Stimulated activated CD8-positive, alpha-beta memory T cell treated with anti-CD3 and anti-CD28 coated beads, Interleukin-7, amount 100 ng/mL, for 48 hours (primary cell): ENCODE measurements at regions not wholly inside any gene's neighbourhood (a gene's known extent, or its start where the extent isn't known, plus 50 kb on each side); places are given as distances from the start of the nearest gene placed in this dataset.

ENCODE experiments used
- DNase-seq, 2 donors: peaks; one replicate each; pipeline ENCODE4 v3.0.0-alpha.2; 2020; ENCODE audit warnings: low read depth in 1 of 2; ENCODE audit errors: extremely low read depth in 1 of 2

DNA sequence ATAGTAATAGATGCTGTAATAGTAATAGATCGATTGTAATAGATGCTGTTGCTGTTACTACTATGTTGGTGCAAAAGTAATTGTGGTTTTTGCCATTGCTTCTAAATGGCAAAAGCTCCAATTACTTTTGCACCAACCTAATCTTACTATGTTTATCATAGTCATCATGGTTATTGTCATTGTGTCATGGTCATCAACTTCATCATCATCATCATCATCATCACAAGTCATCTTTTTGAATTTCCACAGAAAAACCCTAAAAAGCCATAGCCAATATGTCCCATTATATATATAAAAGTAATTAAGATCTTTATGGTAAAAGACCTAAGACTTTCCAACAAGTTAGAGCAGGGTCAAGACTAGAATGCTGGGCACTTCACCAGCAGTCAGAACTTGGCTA lies 435.1 kb upstream of the MARCKS start:
- no peak for DNase-seq

DNA sequence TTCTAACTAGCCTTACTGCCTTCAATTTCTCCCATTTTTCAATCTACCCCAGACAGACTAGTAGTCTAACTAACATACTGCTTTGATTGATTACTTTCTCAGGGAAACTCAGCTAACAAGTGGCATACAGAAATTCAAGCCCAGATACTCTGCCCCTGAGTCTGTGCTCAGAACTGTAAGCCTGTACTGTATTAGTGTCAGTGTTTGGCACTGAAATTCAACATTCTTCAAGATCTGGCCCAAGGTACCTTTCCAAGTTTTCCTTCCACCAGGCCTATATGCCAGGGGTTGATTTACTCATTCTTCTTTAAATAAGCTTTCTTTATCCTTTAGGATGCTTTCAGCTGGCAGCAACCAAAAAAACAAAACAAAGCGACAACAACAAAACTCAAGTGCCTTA lies 433.2 kb upstream of the MARCKS start:
- no peak for DNase-seq

DNA sequence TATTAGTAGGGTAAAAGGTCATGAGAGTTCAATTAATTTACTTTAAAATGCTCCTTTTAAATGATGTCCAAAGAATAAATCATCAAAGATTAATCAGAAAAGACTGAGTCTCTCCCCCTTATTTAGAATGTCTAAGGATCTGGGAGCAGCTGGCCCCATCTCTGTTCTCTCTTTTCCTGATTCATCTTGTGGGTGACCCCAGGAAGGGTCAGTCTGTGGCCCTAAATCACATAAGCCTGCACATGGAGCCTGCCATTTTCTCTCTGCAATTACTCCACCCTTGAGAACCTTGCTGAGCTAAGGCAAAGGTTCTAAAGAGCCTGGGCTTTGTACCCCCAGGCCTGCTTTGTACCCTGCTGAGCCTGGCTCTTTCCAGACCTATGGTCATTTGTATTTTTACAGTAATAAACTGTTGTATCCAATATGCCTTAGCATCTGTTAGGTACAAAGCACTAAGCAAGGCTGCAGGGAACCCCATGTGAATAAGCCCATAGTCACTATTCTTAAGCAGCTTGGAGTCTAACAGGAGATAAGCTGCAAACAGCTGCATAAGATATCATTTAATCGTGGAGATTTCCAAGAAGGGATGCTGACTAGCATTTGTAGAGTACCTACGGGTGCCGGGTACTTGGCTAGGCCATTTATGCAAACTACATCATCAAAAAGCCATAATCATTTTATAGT lies 431.0 kb upstream of the MARCKS start:
- no peak for DNase-seq

DNA sequence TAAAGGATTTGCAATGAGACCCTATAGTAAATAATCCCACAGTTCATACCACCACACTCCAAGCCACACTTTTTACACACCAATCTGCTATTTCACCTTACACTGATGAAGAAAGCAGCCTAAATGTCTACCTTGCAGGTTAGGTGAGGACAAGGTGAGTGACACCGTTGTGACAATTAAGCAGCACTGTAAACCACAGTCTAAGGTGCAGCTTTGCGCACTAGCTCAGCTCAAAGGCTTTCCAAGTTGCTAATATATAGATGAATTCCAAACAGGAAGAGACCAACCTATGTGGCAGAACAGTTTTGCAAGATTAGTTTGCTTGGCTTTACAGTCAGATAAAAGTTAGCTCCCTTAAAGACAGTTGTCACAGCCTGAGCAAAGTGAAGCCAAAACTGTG lies 429.5 kb upstream of the MARCKS start:
- DNase-seq, result no peak

DNA sequence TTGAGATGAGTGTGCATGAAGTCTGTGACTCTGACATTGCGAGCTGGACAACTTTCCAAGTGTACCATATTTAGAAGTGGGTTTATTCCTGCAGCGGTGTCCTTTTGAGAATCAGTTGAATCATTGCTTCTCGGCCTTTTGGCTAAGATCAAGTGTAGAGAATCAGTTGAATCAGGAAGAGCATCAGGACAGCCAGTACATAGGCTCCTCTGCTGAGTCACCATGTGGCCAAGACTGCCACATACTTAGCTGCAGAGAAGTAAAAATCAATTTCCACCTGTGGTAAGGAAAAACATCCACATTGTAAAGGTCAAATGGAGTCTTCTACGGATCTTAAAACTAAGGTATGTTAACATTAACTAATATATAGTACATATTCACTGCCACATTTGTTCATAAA lies 428.4 kb upstream of the MARCKS start:
- DNase-seq, result no peak

DNA sequence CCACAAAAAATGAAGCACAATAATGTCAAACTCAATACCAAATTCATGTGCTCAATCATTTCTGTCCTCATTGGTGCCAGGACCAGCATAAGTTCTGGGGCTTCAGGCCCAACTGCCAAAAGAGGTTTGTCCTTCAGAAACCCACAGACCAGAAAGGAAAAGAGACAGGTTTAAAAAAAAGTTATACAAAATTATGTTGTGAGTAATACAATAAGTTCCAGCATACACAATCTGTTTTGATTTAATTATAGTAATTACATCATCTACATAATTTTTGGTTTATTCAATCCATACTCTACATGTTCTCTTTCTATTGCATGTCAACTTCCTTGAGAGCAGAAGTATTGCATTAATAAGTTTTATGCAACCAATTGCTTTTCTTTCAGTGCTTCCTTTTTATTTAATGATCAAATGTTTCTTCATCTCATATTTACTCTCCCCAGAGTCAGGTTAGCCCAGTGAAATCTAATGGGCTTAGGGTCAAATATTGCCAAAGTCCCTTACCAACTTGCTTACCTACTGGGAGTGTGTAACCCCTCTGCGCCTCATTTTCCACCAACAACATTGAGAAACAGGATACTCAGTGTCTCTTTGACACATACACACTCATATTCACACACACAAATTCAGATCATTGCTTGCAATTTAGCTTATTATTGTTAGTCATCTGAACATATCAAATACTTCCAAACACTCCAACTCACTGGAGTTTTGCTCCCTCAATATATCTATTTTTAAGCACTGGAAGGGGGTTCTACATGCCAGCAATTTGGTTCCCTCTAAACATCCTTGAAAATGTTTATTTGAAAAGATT lies 424.4 kb upstream of the MARCKS start:
- no peak for DNase-seq

DNA sequence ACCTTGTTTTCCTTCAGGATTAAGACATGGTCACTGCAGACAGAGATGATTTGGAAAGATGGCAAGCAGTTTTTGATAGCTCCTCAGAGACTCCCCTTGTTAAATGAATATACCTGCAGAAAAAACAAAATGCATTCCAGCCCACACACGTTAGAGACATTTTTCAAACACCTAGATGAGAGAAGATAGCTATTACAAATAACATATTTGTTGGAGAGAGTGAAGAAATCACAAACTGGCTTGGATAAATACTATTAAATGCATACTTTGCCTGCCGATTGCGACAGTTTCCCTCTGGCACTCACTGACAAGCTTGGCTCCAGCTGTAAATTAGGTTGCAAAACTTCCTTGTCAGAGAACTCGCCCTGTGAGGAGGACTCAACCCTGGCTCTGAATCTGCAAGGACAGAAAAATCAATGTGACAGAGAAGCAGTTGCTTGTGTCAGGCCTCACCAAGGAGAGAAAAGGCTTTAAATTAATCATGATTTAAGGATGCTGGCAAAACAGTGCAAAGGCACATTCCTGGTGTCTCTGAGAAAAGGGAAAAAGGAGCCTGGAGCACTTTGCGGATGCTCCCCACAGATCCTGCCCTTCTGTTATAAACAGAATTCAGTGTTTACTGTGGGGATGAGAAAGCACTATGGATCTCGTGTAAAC lies 423.7 kb upstream of the MARCKS start:
- DNase-seq, result no peak

DNA sequence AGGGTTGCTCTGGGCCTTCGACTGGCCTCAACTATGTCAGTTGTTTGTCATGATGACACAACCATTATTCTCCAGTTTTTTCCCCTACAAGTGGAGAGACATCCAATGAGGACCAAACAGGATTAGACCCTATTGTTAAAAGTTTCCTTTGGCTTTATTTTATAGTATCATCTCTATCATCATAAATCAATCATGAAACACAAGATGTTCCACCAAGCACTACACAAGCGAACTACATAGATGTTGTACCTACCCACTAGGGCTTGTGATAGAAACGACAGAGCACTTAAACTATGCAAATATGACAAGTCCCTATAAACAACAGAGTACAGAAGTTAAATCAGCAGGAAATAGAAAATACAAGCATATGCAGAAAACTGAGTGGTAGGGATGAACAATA lies 422.5 kb upstream of the MARCKS start:
- DNase-seq, result no peak

DNA sequence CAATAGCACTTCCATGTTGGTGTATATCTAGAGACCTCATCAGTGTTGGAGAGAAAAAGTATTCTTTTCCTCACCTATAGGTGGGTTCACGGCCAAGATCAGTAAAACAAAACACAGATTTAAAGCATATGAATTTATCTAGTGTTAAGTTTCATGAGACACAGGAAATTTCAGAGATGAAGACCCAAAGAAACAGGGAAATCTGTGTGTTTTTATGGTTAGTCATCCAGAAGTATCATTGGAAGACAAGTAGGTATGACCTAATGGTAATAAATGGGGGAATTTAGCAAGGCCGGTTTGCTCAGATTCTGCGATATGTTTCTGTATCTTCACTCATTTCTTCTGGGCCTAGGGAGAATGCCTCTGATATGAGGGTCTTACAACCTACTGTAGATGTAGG lies 419.6 kb upstream of the MARCKS start:
- no peak for DNase-seq

DNA sequence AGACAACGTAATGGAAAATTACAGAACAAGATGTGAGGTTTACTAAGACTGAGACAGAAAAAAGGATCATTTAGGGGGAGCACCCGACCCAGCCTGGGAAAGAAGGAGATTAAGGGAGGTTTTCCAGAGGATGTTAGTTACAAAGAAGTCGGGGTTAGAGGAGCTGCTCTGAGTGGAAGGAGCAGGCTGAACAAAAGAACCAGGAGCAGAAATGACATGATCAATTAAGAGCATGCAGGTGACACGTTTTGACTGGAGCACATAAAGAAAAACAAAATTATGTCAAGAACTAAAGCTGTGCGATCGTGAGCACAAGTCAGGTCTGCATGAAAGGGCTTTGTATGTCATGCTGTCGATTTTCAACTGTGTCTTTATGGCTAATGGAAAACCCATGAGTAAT lies 417.3 kb upstream of the MARCKS start:
- no peak for DNase-seq

DNA sequence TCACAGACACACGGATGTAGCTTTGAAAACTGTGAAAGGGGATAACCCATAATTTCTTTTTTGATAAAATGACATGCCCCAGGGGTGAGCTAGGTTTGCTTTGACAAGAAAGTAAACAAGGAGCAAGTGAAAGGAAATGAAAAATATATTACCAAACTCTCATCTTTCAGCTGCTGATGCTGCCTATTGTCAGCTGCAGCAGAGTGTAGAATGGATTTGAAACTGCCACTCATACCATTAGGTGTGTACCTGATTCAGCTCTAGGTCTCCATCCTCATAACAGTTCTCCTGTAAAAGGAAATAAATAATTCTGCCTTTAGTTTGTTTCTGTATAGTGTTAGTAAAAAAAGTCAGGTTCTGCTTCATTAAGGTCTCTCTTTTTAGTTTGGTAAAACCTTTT lies 415.1 kb upstream of the MARCKS start:
- no peak for DNase-seq

DNA sequence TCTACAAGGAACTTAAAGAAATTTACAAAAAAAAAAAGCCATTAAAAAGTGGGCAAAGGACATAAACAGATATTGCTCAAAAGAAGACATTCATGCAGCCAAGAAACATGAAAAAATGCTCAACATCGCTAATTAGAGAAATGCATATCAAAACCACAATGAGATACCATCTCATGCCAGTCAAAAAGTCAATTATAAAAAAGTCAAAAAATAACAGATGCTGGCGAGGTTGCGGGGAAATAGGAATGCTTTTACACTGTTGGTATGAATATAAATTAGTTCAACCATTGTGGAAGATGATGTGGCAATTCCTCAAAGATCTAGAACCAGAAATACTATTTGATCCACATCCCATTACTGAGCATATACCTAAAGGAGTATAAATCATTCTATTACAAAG lies 411.9 kb upstream of the MARCKS start:
- no peak for DNase-seq

DNA sequence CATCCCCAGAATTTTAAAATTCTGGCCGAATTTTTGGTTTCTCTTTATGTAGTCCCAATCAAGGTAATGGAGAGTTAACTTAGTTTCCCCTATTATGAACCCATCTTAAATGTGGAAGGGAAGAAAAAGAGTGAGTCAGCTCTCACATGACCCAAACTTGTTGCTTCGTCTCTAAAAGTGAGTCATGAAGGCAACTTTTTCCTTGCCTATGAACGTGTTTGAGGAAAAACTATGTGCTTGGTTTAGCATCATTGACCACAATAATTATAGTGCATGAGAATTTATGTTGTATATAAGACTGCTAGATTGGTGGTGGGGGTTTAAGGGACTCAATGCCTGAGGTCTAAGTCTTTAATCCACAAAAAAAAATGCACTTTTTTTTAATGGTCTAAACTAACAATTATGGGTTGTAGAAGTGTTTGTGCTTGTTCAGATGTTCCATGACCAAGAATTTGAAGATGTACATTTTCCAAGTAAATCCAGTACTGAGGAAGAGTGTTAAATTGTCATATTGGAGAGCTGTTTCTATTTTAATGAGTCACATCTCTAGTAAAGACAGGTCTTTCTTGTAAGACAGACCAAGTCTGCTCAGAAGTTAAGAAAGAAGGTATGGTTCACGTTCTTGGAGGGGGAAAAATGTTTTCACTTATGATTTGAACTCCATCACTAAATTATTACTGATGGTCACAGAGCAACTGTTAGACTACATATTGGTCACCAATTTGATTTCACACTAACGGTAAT lies 409.9 kb upstream of the MARCKS start:
- DNase-seq, result no peak

DNA sequence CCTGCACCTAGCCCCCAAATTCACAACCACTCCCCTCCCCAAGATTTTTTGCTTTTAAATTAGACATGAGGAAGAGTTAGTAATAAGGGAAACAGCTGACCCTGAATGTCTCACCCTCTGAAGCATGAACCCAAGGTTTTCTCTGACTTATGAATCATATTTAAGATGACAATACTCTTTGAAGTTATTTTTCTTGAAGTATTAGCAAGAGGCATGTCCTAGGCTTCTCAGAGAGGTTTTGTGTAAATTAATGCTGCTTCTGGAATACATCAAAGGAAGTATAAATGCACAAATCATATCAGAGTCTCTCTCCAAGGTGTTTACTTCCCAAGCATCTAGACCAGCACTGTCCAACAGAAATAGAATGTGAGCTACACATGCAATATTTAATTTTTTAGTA lies 408.1 kb upstream of the MARCKS start:
- DNase-seq, result no peak

DNA sequence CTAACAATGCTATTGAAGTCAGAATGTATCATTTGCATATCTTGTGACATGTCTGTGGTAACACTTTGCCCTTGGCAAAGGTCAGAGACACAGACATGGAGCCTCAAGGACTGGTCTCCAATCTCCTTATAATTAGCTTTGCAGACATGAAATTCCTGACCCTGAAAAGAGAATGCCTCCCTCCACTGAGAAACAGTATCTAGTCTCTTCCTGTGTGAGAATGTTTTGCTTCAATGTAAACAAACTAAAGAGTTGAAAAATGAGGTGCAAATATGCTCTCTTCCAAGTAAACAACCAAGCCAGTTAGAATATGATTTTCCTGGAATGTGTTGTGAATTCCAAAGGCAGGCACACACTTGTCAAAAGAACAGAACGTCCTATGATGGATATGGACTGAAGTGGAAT lies 407.1 kb upstream of the MARCKS start:
- no peak for DNase-seq

DNA sequence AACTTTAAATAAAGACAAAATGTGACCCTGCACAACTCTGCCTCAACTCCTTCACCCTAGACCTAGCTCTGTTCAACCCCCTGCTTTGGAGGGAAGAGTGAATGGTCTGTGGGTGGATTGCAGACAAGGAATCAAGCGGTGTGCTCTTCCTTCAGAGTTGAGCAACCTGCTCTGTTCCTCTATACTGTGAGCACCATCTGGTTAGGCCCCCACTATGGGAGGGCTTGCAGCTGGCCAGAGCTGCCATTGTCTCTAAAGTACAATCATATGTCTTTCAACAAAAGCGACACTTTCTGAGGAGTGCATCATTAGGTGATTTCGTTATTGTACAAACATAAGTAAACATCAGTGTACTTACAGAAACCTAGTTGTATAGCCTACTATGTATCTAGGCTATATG lies 406.1 kb upstream of the MARCKS start:
- no peak for DNase-seq

DNA sequence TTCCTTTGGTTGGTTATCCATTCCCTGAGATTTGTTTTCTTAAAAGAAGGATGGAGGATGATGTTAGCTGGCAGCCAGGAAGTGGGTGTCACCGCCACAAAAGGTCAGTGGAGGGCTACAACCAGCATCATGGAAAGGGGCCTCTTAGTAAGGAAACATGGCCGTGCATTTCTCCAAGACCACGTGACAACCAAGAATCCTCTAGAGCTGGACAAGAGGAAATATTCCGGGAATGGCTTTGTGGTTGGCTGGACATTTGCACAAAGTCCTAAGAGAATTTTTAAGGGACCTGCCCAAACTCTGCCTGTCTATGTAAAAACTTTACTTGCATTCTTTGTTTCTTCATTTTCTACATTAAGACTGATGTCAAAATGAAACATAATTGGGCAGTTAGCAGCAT lies 399.9 kb upstream of the MARCKS start:
- no peak for DNase-seq

DNA sequence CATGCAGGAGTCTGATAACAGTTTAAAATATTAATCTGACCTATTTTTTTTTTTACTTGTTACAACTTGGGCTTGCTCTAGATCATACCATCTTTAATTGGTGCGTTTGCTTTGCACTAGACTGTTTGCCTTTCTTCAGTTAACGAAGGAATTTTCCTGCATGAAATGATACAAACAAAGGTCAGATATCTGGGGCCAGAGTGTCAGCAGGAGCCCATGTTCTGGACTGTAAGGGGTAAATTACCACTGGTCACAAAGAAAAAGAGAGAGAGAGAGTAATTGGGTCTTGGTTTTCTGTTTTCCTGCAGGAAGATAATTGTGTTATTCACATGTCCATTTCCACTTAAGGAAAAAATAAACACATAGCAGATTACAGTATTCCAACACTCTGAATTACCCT lies 399.4 kb upstream of the MARCKS start:
- no peak for DNase-seq

DNA sequence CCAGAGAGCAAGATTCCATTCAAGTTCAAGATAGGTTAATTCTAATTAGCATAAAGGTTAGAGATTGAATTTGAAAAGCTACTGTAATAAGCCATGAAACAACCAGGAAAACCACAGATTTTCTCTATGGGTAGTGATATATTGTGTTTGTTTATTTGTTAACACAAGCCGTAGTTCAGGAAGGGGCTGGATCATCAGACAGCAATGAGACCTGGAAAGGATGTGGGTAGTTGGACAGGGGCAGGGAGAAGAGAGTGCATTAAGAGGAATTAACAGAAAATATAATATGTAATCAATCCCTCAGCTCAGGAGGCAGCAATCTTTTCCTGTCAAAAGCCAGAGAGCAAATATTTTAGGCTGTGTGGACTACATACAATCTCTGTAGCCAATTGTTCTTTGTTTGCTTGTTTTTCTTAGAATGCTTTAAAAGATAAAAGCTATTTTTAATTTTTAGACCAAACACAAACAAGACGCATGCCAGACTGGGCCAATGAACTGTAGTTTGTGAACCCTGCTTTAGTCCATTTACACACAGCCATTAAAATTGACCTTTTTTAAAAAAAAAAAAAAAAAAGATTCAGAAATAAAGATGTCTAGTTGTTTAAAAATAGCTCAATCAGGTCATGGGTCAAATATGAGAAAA lies 398.7 kb upstream of the MARCKS start:
- no peak for DNase-seq

DNA sequence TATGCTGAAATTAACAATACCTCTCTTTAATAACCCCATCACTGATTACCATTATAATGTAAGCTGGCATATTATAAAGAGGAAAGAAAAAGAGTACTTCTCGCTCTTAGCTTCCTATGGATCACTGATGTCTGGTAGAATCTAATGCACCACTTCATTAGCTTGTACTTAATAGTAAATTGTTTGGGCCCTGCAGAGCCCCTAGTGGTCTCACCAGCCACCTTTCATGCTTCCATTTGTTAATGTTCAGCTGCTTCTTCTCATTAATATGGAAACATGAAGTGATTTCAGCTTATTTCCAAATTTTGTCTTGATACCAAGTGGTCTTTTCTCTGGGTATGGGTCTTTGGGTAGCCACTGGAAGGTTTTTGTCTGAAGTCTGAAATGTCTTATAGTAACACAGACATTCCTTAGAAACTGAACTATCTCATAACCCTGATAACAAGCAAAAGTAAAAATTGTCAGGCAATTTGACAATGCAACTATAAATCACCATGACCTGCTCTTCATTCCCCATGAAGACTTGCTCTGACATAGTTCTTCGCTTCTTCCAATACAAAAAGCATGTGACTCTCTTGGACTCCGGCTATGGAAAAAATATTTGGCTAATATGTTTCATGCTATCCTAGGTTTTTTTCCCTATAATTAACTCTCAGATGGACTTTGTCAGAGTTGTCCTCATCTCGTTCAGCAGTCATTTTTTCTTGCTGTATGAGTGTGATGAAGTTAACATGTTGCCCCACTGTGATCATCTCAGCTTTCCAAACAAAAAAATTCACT lies 395.8 kb upstream of the MARCKS start:
- DNase-seq, result no peak
